IMR-90 (cell line): ENCODE measurements at regions not wholly inside any gene's neighbourhood (a gene's known extent, or its start where the extent isn't known, plus 50 kb on each side); places are given as distances from the start of the nearest gene placed in this dataset.

ENCODE experiments used
- ATAC-seq: fragments of 200-7000 bp; cut with Tn5 transposase; 2 replicates; pipeline ENCODE4 v1.9.1; 2020; ENCODE audit warnings: low read depth, mild to moderate bottlenecking, moderate library complexity
- BruUV-seq: library from RNA; stranded (reverse); fragments of 400-500 nt; replicated peaks from 2 replicates; lab custom pipeline; 2021; lab: Mats Ljungman, UMichigan
- CTCF ChIA-PET: fragments of 300-600 bp; formaldehyde crosslinking; extraction: SDS; loops from one replicate; lab custom pipeline; 2021; ENCODE audit warnings: antibody characterized with exemption; lab: Yijun Ruan, JAX
- POLR2A ChIA-PET: fragments of 300-600 bp; sonication (Branson Sonifier 250); formaldehyde crosslinking; loops from one replicate; lab custom pipeline; 2022; ENCODE audit warnings: antibody characterized with exemption; ENCODE audit not compliant: unreplicated experiment; lab: Charles Lee
- DNase-seq: peaks from one replicate; pipeline ENCODE4 v3.0.0; 2013
- H2AFZ ChIP-seq: replicated peaks from 2 replicates; pipeline ENCODE3; 2013; ENCODE audit warnings: low read length, mild to moderate bottlenecking; ENCODE audit not compliant: poor library complexity
- H2AK5ac ChIP-seq: 2 replicates; pipeline ENCODE4 v1.6.1; 2013; ENCODE audit warnings: low read depth, low read length, inconsistent platforms
- H2AK9ac ChIP-seq: replicated peaks from 2 replicates; pipeline ENCODE3; 2013; ENCODE audit warnings: mild to moderate bottlenecking, low read depth, low read length, moderate library complexity; ENCODE audit not compliant: poor library complexity
- H2BK120ac ChIP-seq: 2 replicates; pipeline ENCODE4 v1.6.1; 2013; ENCODE audit warnings: low read depth, low read length, inconsistent platforms
- H2BK15ac ChIP-seq: 3 replicates; pipeline ENCODE4 v1.6.1; 2013; ENCODE audit warnings: low read depth, low read length, inconsistent platforms
- H2BK20ac ChIP-seq: 2 replicates; pipeline ENCODE4 v1.6.1; 2013; ENCODE audit warnings: low read depth, mild to moderate bottlenecking, inconsistent platforms, low read length, moderate library complexity
- H2BK5ac ChIP-seq: 2 replicates; pipeline ENCODE4 v1.6.1; 2013; ENCODE audit warnings: mild to moderate bottlenecking, low read depth, low read length, inconsistent platforms; ENCODE audit not compliant: poor library complexity, severe bottlenecking
- H3K14ac ChIP-seq: replicated peaks from 2 replicates; pipeline ENCODE4 v1.6.1; 2013; ENCODE audit warnings: low read depth, low read length, inconsistent platforms
- H3K18ac ChIP-seq: 2 replicates; pipeline ENCODE4 v1.6.1; 2013; ENCODE audit warnings: low read depth, low read length, control low read depth
- H3K23ac ChIP-seq: 2 replicates; pipeline ENCODE4 v1.6.1; 2013; ENCODE audit warnings: low read depth, low read length, inconsistent platforms
- H3K27ac ChIP-seq: 2 replicates; pipeline ENCODE4 v1.5.1; 2013; ENCODE audit warnings: mild to moderate bottlenecking, control low read depth, low read length; ENCODE audit not compliant: insufficient read depth
- H3K27me3 ChIP-seq: 2 replicates; pipeline ENCODE4 v1.6.1; 2013; ENCODE audit warnings: low read length; ENCODE audit not compliant: control insufficient read depth, insufficient read depth
- H3K36me3 ChIP-seq: 2 replicates; pipeline ENCODE4 v1.6.1; 2013; ENCODE audit warnings: low read length, mixed read lengths; ENCODE audit not compliant: control insufficient read depth, insufficient read depth
- H3K4ac ChIP-seq: 2 replicates; pipeline ENCODE4 v1.6.1; 2013; ENCODE audit warnings: low read depth, low read length, inconsistent platforms
- H3K4me1 ChIP-seq: 2 replicates; pipeline ENCODE4 v1.6.1; 2013; ENCODE audit warnings: low read length, mixed read lengths; ENCODE audit not compliant: control insufficient read depth, insufficient read depth
- H3K4me2 ChIP-seq: 2 replicates; pipeline ENCODE4 v1.6.1; 2013; ENCODE audit warnings: low read depth, mild to moderate bottlenecking, control low read depth, low read length, moderate library complexity
- H3K4me3 ChIP-seq: 2 replicates; pipeline ENCODE4 v1.5.1; 2013; ENCODE audit warnings: low read depth, mild to moderate bottlenecking, control low read depth, low read length, moderate library complexity; ENCODE audit not compliant: insufficient read depth
- H3K56ac ChIP-seq: 2 replicates; pipeline ENCODE4 v1.6.1; 2013; ENCODE audit warnings: low read length, inconsistent platforms; ENCODE audit not compliant: insufficient read depth; ENCODE audit errors: extremely low read depth
- H3K79me1 ChIP-seq, 2 experiments: 2 replicates each; pipeline ENCODE4 v1.6.1; 2013; ENCODE audit warnings: low read length in 2 of 2, inconsistent platforms in 1 of 2, low read depth in 1 of 2
- H3K9ac ChIP-seq: 2 replicates; pipeline ENCODE4 v1.6.1; 2013; ENCODE audit warnings: low read depth, low read length, control low read depth
- H3K9me1 ChIP-seq: 2 replicates; pipeline ENCODE4 v1.6.1; 2013; ENCODE audit warnings: low read length, inconsistent platforms; ENCODE audit not compliant: insufficient read depth
- H3K9me3 ChIP-seq: 2 replicates; pipeline ENCODE4 v1.6.1; 2013; ENCODE audit warnings: low read length; ENCODE audit not compliant: control insufficient read depth, insufficient read depth
- H4K20me1 ChIP-seq: 2 replicates; pipeline ENCODE4 v1.6.1; 2013; ENCODE audit warnings: low read length, inconsistent platforms; ENCODE audit not compliant: insufficient read depth
- H4K5ac ChIP-seq: 2 replicates; pipeline ENCODE4 v1.6.1; 2013; ENCODE audit warnings: mild to moderate bottlenecking, low read depth, low read length, control low read depth
- H4K8ac ChIP-seq, 2 experiments: 2 replicates each; pipeline ENCODE4 v1.6.1; 2013; ENCODE audit warnings: low read depth in 2 of 2, low read length in 2 of 2, control low read depth in 1 of 2, inconsistent platforms in 1 of 2
- H4K91ac ChIP-seq: 2 replicates; pipeline ENCODE4 v1.6.1; 2013; ENCODE audit warnings: low read depth, low read length, inconsistent platforms; ENCODE audit not compliant: insufficient read depth
- BHLHE40 ChIP-seq: fragments of 150-350 bp; IDR thresholded peaks from 2 replicates; pipeline ENCODE4 v1.6.1; 2016; ENCODE audit warnings: mild to moderate bottlenecking, low read depth, low read length
- CEBPB ChIP-seq: IDR thresholded peaks from 2 replicates; pipeline ENCODE4 v1.6.1; 2012; ENCODE audit warnings: low read depth, low read length, improper control_type of control experiment
- CHD1 ChIP-seq: IDR thresholded peaks from 2 replicates; pipeline ENCODE4 v1.6.1; 2012; ENCODE audit warnings: low read depth, low read length, improper control_type of control experiment
- ELK1 ChIP-seq: fragments of 150-350 bp; IDR thresholded peaks from 2 replicates; pipeline ENCODE4 v1.6.1; 2016; ENCODE audit warnings: low read depth, mild to moderate bottlenecking, low read length, moderate library complexity, borderline replicate concordance
- FOS ChIP-seq: fragments of 150-350 bp; IDR thresholded peaks from 2 replicates; pipeline ENCODE4 v1.6.1; 2016; ENCODE audit warnings: low read depth, low read length
- MAFK ChIP-seq: IDR thresholded peaks from 2 replicates; pipeline ENCODE4 v1.6.1; 2012; ENCODE audit warnings: low read depth, low read length, improper control_type of control experiment
- MAZ ChIP-seq: IDR thresholded peaks from 2 replicates; pipeline ENCODE4 v1.6.1; 2012; ENCODE audit warnings: low read depth, mild to moderate bottlenecking, low read length, improper control_type of control experiment, moderate library complexity, borderline replicate concordance
- MXI1 ChIP-seq: IDR thresholded peaks from 2 replicates; pipeline ENCODE4 v1.6.1; 2012; ENCODE audit warnings: low read depth, mild to moderate bottlenecking, low read length, moderate library complexity, borderline replicate concordance
- NFE2L2 ChIP-seq: fragments of 150-350 bp; IDR thresholded peaks from 2 replicates; pipeline ENCODE4 v1.6.1; 2016; ENCODE audit warnings: low read depth, mild to moderate bottlenecking, low read length
- POLR2A ChIP-seq: IDR thresholded peaks from 2 replicates; pipeline ENCODE4 v1.6.1; 2012; ENCODE audit warnings: mild to moderate bottlenecking, low read depth, low read length
- RAD21 ChIP-seq: IDR thresholded peaks from 2 replicates; pipeline ENCODE4 v1.6.1; 2012; ENCODE audit warnings: low read length, improper control_type of control experiment
- RCOR1 ChIP-seq: IDR thresholded peaks from 2 replicates; pipeline ENCODE4 v1.6.1; 2012; ENCODE audit warnings: mild to moderate bottlenecking, low read length, improper control_type of control experiment; ENCODE audit not compliant: insufficient replicate concordance
- RFX5 ChIP-seq: IDR thresholded peaks from 2 replicates; pipeline ENCODE4 v1.8.0; 2012; ENCODE audit warnings: low read depth, mild to moderate bottlenecking, low read length, moderate library complexity
- SMC3 ChIP-seq: fragments of 150-350 bp; IDR thresholded peaks from 2 replicates; pipeline ENCODE4 v1.6.1; 2016; ENCODE audit warnings: low read depth, mild to moderate bottlenecking, antibody characterized with exemption, low read length, moderate library complexity
- WGBS, 2 experiments: methylation state at CpG; one replicate each; pipeline versions ENCODE4 v1.1.5 to v1.1.7; 2013; ENCODE audit warnings: missing lambda C conversion rate in 2 of 2; ENCODE audit not compliant: insufficient read length in 1 of 2; ENCODE audit errors: extremely low coverage in 2 of 2; 5-methylcytosine and 5-hydroxymethylcytosine counted together
- dilution Hi-C: fragments of 300-500 bp; cut with HindIII; formaldehyde crosslinking; loops from one replicate; pipeline ENCODE4 v1.14.3; 2018; ENCODE audit warnings: low sequenced_read_pairs; ENCODE audit not compliant: unreplicated experiment
- in situ Hi-C: fragments of 300-500 bp; cut with MboI; formaldehyde crosslinking; loops from 3 replicates; pipeline ENCODE4 v1.14.3; 2019; ENCODE audit warnings: low sequenced_read_pairs, inconsistent platforms, mixed read lengths
- intact Hi-C: fragments of 100-400 bp; cut with micrococcal nuclease; formaldehyde crosslinking; loops from 2 replicates; pipeline ENCODE4 v1.10.0; 2022
- TF ChIP-seq, protein P1 (sequence below): conservative IDR thresholded peaks from 2 replicates; pipeline ENCODE4 v1.5.1; 2012; ENCODE audit warnings: mild to moderate bottlenecking, low read depth, low read length, improper control_type of control experiment
- TF ChIP-seq, protein P2 (sequence below): fragments of 150-350 bp; IDR thresholded peaks from 2 replicates; pipeline ENCODE4 v1.6.1; 2017; ENCODE audit warnings: mild to moderate bottlenecking, antibody characterized with exemption, low read length, low read depth

DNA sequence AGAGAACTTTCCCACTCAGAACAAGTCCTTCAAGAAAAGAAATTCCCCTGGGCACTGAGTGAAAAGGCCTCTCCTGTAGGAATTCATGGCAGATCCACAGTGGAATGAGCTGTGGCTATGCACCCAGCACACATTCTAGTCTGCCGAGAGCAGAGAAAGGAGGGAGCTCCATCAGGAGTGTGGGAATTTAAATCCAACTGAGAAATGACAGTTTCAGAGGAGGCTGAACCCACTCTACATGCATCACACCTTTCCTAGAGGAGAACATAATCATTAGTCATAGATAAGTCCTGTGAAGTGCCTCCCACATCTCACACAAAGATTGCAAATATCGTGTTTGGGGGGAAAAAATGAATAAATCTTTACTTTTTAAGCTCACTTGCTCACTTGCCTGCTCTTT is 530.2 kb upstream of the HTR1E start:
- TF ChIP-seq POLR2A (no peak), RCOR1 (no peak), SMC3 (no peak), CHD1 (no peak), BHLHE40 (no peak), MAFK (no peak), MXI1 (no peak), MAZ (no peak), RFX5 (no peak), ELK1 (no peak), CEBPB (no peak), FOS (no peak), NFE2L2 (no peak), RAD21 (no peak)
- TF ChIP-seq, protein P1, sequence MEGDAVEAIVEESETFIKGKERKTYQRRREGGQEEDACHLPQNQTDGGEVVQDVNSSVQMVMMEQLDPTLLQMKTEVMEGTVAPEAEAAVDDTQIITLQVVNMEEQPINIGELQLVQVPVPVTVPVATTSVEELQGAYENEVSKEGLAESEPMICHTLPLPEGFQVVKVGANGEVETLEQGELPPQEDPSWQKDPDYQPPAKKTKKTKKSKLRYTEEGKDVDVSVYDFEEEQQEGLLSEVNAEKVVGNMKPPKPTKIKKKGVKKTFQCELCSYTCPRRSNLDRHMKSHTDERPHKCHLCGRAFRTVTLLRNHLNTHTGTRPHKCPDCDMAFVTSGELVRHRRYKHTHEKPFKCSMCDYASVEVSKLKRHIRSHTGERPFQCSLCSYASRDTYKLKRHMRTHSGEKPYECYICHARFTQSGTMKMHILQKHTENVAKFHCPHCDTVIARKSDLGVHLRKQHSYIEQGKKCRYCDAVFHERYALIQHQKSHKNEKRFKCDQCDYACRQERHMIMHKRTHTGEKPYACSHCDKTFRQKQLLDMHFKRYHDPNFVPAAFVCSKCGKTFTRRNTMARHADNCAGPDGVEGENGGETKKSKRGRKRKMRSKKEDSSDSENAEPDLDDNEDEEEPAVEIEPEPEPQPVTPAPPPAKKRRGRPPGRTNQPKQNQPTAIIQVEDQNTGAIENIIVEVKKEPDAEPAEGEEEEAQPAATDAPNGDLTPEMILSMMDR, result no peak
- TF ChIP-seq, protein P2, sequence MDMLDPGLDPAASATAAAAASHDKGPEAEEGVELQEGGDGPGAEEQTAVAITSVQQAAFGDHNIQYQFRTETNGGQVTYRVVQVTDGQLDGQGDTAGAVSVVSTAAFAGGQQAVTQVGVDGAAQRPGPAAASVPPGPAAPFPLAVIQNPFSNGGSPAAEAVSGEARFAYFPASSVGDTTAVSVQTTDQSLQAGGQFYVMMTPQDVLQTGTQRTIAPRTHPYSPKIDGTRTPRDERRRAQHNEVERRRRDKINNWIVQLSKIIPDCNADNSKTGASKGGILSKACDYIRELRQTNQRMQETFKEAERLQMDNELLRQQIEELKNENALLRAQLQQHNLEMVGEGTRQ, result no peak
- no CpG with 5 or more reads among the region's 2 CpGs for WGBS, 2 experiments
- dilution Hi-C loops (no loop called here), in situ Hi-C loops (no loop called here), intact Hi-C loops (no loop called here)
- Histone ChIP-seq H3K36me3 (no peaks in the 10 kb centered on the region), H2AFZ (no peak overlapping the region), H4K5ac (no peak overlapping the region), H3K23ac (no peak overlapping the region), H4K8ac (no peak overlapping the region), H4K20me1 (no peaks in the 10 kb centered on the region), H3K27me3 (no peaks in the 10 kb centered on the region), H2BK120ac (no peak overlapping the region), H2AK5ac (no peak overlapping the region), H2AK9ac (no peak overlapping the region), H3K9me1 (no peaks in the 10 kb centered on the region), H3K79me1 (no peaks in the 10 kb centered on the region), H3K9me3 (peaks cover 14% of the 10 kb centered on the region), H3K4me2 (no peak overlapping the region), H3K56ac (no peak overlapping the region), H2BK5ac (no peak overlapping the region), H4K91ac (no peak overlapping the region), H3K18ac (no peak overlapping the region), H2BK15ac (no peak overlapping the region), H3K9ac (no peak overlapping the region), H3K14ac (no peak overlapping the region), H2BK20ac (no peak overlapping the region), H3K4me3 (no peak overlapping the region), H3K27ac (no peak overlapping the region), H3K4ac (no peak overlapping the region), H3K4me1 (no peaks in the 10 kb centered on the region)
- POLR2A ChIA-PET, result no interaction called here
- CTCF ChIA-PET, result no interaction called here
- ATAC-seq (no peak), DNase-seq (no peak)
- no TSS peak for BruUV-seq
